Activated T-helper 2 cell treated with anti-CD3 and anti-CD28 coated beads, Interferon-gamma antibody, Interleukin-2, Interleukin-4, amounts not matched to agents 10 μg/mL and 5 μg/mL and 100 μg/mL, durations not matched to agents 14 hours and 24 hours and 36 hours (primary cell): ENCODE measurements at regions not wholly inside any gene's neighbourhood (a gene's known extent, or its start where the extent isn't known, plus 50 kb on each side); places are given as distances from the start of the nearest gene placed in this dataset.
"Not testable (repeated sequence)": the region's sequence is repeated elsewhere in the genome, so short reads cannot be mapped to it uniquely, and the experiment has no call there.

Source experiments
- DNase-seq: peaks from one replicate; pipeline ENCODE4 v3.0.0; 2021; ENCODE audit warnings: low spot score
- H3K27ac Mint-ChIP-seq: one replicate; pipeline ENCODE4 v1.8.0; 2021; ENCODE audit warnings: mixed read lengths
- H3K27me3 Mint-ChIP-seq: one replicate; pipeline ENCODE4 v1.8.0; 2021; ENCODE audit warnings: low read depth, mixed read lengths
- H3K36me3 Mint-ChIP-seq: one replicate; pipeline ENCODE4 v1.8.0; 2021; ENCODE audit warnings: low read depth, mixed read lengths
- H3K4me1 Mint-ChIP-seq: one replicate; pipeline ENCODE4 v1.8.0; 2021; ENCODE audit warnings: low read depth, mixed read lengths
- H3K4me3 Mint-ChIP-seq: one replicate; pipeline ENCODE4 v1.8.0; 2021; ENCODE audit warnings: low read depth, mild to moderate bottlenecking, moderate library complexity, mixed read lengths
- H3K9me3 Mint-ChIP-seq: one replicate; pipeline ENCODE4 v1.8.0; 2021; ENCODE audit warnings: mixed read lengths
- intact Hi-C: fragments of 100-400 bp; cut with micrococcal nuclease; formaldehyde crosslinking; loops from one replicate; pipeline ENCODE4 v1.15.1; 2023

GRCh38 chr5:21341948-21342261, 1353.9 kb upstream of the CDH18 start:
- H3K27me3 Mint-ChIP-seq, H3K9me3 Mint-ChIP-seq, H3K36me3 Mint-ChIP-seq, DNase-seq, H3K4me1 Mint-ChIP-seq, intact Hi-C loops, H3K27ac Mint-ChIP-seq: not testable (repeated sequence)
- peak overlapping the region; percentile 7 for H3K4me3 Mint-ChIP-seq

- H3K4me1 Mint-ChIP-seq, H3K36me3 Mint-ChIP-seq, H3K4me3 Mint-ChIP-seq, H3K9me3 Mint-ChIP-seq, DNase-seq, H3K27ac Mint-ChIP-seq, intact Hi-C loops, H3K27me3 Mint-ChIP-seq: not testable (repeated sequence)
Observed at GRCh38 chr5:21341203-21341947, 1353.4 kb upstream of the CDH18 start.

GRCh38 chr5:21340233-21340632, 1352.2 kb upstream of the CDH18 start:
- DNase-seq, H3K9me3 Mint-ChIP-seq, H3K27ac Mint-ChIP-seq, H3K4me3 Mint-ChIP-seq, H3K36me3 Mint-ChIP-seq, H3K27me3 Mint-ChIP-seq, H3K4me1 Mint-ChIP-seq, intact Hi-C loops: not testable (repeated sequence)

- H3K4me1 Mint-ChIP-seq, H3K27ac Mint-ChIP-seq, H3K36me3 Mint-ChIP-seq, DNase-seq, H3K27me3 Mint-ChIP-seq, intact Hi-C loops, H3K9me3 Mint-ChIP-seq, H3K4me3 Mint-ChIP-seq: not testable (repeated sequence)
Observed at GRCh38 chr5:21336478-21336877, 1348.5 kb upstream of the CDH18 start.

GRCh38 chr5:21315376-21315775, 1327.4 kb upstream of the CDH18 start:
- H3K4me3 Mint-ChIP-seq, H3K27ac Mint-ChIP-seq, DNase-seq, H3K36me3 Mint-ChIP-seq, H3K4me1 Mint-ChIP-seq, H3K27me3 Mint-ChIP-seq, H3K9me3 Mint-ChIP-seq, intact Hi-C loops: not testable (repeated sequence)

GRCh38 chr5:21301205-21301604, 1313.2 kb upstream of the CDH18 start:
- H3K27ac Mint-ChIP-seq, H3K27me3 Mint-ChIP-seq, DNase-seq, H3K36me3 Mint-ChIP-seq, H3K9me3 Mint-ChIP-seq, H3K4me3 Mint-ChIP-seq, intact Hi-C loops, H3K4me1 Mint-ChIP-seq: not testable (repeated sequence)

- H3K4me1 Mint-ChIP-seq, H3K27ac Mint-ChIP-seq, H3K36me3 Mint-ChIP-seq, intact Hi-C loops, H3K27me3 Mint-ChIP-seq, H3K9me3 Mint-ChIP-seq, DNase-seq, H3K4me3 Mint-ChIP-seq: not testable (repeated sequence)
Observed at GRCh38 chr5:21274361-21274760, 1286.4 kb upstream of the CDH18 start.

GRCh38 chr5:21263361-21263760, 1275.4 kb upstream of the CDH18 start:
- DNase-seq = no peak
- H3K27ac Mint-ChIP-seq = no peak overlapping the region
- no peaks in the 10 kb centered on the region for H3K4me1 Mint-ChIP-seq
- H3K36me3 Mint-ChIP-seq = no peaks in the 10 kb centered on the region
- no peak overlapping the region for H3K4me3 Mint-ChIP-seq
- intact Hi-C loops = no loop called here
- peaks cover 23% of the 10 kb centered on the region for H3K9me3 Mint-ChIP-seq
- no peaks in the 10 kb centered on the region for H3K27me3 Mint-ChIP-seq

GRCh38 chr5:21254161-21254560, 1266.2 kb upstream of the CDH18 start:
- Mint-ChIP-seq H3K27me3 (no peaks in the 10 kb centered on the region), H3K9me3 (peaks cover 32% of the 10 kb centered on the region), H3K4me1 (no peaks in the 10 kb centered on the region), H3K4me3 (no peak overlapping the region), H3K36me3 (no peaks in the 10 kb centered on the region), H3K27ac (no peak overlapping the region)
- DNase-seq = no peak
- intact Hi-C loops = no loop called here

- no peak for DNase-seq
- H3K4me1 Mint-ChIP-seq = no peaks in the 10 kb centered on the region
- intact Hi-C loops = no loop called here
- H3K27me3 Mint-ChIP-seq = no peaks in the 10 kb centered on the region
- no peak overlapping the region for H3K4me3 Mint-ChIP-seq
- H3K27ac Mint-ChIP-seq = no peak overlapping the region
- H3K36me3 Mint-ChIP-seq = no peaks in the 10 kb centered on the region
- H3K9me3 Mint-ChIP-seq = peaks cover 22% of the 10 kb centered on the region
Observed at GRCh38 chr5:21244982-21245381, 1257.0 kb upstream of the CDH18 start.

GRCh38 chr5:21238786-21239185, 1250.8 kb upstream of the CDH18 start:
- H3K27ac Mint-ChIP-seq = no peak overlapping the region
- no peaks in the 10 kb centered on the region for H3K4me1 Mint-ChIP-seq
- no peak for DNase-seq
- no peaks in the 10 kb centered on the region for H3K36me3 Mint-ChIP-seq
- intact Hi-C loops = no loop called here
- peaks cover 31% of the 10 kb centered on the region for H3K9me3 Mint-ChIP-seq
- H3K27me3 Mint-ChIP-seq = no peaks in the 10 kb centered on the region
- H3K4me3 Mint-ChIP-seq = no peak overlapping the region

GRCh38 chr5:21237461-21237860, 1249.5 kb upstream of the CDH18 start:
- Mint-ChIP-seq H3K27ac (no peak overlapping the region), H3K9me3 (peaks cover 27% of the 10 kb centered on the region), H3K4me1 (no peaks in the 10 kb centered on the region), H3K27me3 (no peaks in the 10 kb centered on the region), H3K36me3 (no peaks in the 10 kb centered on the region), H3K4me3 (no peak overlapping the region)
- intact Hi-C loops = no loop called here
- no peak for DNase-seq

GRCh38 chr5:21236971-21237427, 1249.0 kb upstream of the CDH18 start:
- no peaks in the 10 kb centered on the region for H3K36me3 Mint-ChIP-seq
- H3K9me3 Mint-ChIP-seq = peaks cover 24% of the 10 kb centered on the region
- intact Hi-C loops = no loop called here
- no peak overlapping the region for H3K4me3 Mint-ChIP-seq
- no peaks in the 10 kb centered on the region for H3K27me3 Mint-ChIP-seq
- H3K27ac Mint-ChIP-seq = no peak overlapping the region
- no peaks in the 10 kb centered on the region for H3K4me1 Mint-ChIP-seq
- DNase-seq = no peak

GRCh38 chr5:21236104-21236503, 1248.1 kb upstream of the CDH18 start:
- intact Hi-C loops = no loop called here
- H3K4me3 Mint-ChIP-seq = no peak overlapping the region
- H3K27ac Mint-ChIP-seq = no peak overlapping the region
- DNase-seq = no peak
- H3K27me3 Mint-ChIP-seq = no peaks in the 10 kb centered on the region
- H3K36me3 Mint-ChIP-seq = no peaks in the 10 kb centered on the region
- H3K9me3 Mint-ChIP-seq = peaks cover 21% of the 10 kb centered on the region
- H3K4me1 Mint-ChIP-seq = no peaks in the 10 kb centered on the region
